Stimulated activated CD4-positive, alpha-beta T cell treated with anti-CD3 and anti-CD28 coated beads, Interleukin-4, amount 100 ng/mL, for 4 hours (primary cell): ENCODE measurements at regions not wholly inside any gene's neighbourhood (a gene's known extent, or its start where the extent isn't known, plus 50 kb on each side); places are given as distances from the start of the nearest gene placed in this dataset.

Experiments
- DNase-seq, 2 experiments: peaks; one replicate each; pipeline ENCODE4 v3.0.0-alpha.2; 2020

DNA sequence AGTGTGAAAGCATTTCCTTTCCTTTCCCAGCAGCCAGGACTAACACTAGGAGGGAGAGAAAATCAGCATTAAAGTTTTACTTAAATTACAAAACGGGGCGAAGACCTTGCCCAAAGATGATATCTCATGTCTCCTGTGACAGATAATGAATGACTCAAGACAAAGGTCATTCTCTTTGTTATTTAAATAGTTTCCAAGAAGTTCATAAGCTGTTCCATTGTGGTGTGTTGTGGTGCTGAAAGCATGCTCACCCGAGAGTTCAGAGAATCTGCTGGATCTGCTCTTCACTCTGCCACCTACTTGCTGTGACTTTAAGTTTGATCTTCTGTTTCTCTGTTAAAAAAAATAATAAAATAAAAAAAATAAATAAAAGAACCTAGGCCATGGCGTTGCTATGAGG is 265.9 kb upstream of the NR4A3 start:
- no peak for DNase-seq

DNA sequence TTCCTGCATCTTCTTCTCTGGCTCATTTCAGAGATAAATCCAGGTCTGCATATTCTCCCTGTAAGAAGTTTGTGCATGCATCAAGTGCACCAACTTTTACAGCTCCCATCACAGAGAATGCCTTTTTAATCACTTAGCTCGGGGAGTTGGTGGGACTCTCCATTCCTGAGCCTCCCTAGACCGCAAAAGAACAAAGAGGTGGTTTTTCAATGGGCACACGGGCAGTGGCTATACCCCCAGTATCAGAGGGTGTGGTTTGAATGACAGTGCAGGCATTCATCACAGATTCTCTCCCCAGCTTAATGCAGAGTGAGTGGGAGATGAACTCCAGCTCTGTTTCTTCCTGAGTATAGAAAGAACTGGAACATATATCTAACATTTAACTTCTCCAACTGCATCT is 264.7 kb upstream of the NR4A3 start:
- no peak for DNase-seq

DNA sequence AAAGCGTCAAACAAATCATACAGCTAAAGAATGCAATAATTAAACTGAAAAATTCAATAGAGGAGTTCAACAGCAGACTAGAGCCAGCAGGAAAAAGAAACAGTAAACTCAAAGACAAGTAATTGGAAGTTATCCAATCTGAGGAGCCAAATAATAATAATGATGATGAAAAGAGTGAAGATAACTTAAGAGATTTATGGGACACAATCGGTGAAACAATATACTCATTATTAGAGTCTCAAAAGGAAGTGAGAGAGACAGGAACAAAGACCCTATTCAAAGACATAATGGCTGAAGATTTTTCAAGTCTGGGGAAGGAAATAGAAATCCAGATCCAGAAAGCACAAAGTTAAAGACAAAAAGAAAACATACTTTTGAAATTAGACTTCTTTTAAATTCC is 263.9 kb upstream of the NR4A3 start:
- no peak for DNase-seq

DNA sequence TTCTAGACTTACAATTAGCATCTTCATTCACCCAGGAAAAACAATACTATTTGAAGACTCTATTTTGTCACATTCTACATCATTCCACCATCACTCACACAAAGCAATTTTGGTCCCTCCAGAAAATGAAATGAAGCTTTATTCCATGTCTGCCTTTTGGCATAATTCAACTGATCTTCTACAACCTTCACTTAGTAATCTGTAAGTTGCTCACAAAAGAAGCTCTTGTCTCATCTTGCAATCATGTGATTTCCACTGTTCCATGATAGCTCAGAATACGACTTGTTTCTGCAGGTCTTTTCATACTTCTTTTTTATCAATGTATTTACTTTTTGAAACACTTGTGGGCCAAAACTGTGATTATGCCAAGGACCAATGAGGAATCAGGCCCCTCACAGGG is 261.9 kb upstream of the NR4A3 start:
- DNase-seq, result no peak

DNA sequence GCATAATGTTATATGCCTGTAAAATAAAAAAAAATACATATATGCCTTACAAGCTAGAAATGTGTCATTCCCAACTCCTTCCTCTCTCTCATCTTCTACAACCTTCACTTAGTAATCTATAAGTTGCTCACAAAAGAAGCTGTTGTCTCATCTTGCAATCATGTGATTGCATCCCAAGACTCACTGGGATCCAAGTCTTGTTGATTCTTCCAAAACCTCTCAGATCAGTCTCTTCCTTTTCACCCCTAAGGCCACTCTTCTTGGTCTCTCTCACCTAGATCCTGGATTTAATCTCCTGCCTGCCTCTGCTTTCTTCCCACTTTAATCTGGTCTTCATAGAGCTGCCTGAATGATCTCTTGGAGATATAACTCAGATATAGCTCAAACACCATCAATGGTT is 261.1 kb upstream of the NR4A3 start:
- no peak for DNase-seq

DNA sequence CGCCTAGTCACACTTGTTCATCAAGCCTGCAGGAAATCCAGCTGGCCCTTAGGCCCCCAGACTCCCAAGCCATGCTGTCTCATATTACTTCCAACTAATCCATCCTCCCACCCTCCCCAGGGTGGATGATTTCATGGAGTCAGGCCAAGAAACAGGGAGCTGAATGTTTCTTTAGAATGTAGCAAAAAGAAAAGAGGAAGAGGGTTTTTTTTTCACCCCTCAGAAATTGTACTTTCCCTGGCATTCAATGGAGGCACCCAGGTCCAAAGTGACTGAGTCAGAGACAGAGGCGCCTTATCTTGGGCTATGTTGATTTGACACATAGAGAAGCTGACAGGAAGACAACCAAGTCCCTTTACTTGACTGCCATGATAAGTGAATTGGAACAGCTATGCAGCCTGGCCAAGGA is 260.2 kb upstream of the NR4A3 start:
- DNase-seq, result no peak

DNA sequence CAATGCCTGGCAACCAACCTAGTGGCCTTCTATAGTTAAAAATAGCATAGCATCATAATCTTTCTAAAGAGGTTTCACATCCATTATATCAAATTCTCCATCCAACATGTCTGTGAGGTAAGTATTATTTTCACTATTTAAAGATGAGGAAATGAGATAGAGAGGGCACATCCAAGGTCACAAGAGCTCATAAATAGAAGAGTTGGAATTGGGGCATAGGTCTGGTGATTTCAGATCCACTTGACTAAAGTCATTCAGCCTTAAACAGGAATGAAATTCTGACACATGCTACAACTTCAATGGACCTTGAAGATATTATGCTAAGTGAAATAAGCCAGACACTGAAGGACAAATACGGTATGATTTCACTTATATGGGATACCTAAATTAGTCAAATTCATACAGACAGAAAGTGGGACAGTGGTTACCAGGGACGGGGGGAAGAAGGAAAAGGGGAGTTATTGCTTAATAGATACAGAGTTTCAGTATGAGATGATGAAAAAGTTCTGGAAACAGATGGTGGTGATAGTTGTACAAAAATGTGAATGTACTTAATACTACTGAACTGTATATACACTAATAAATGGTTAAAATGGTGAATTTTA is 259.6 kb upstream of the NR4A3 start:
- no peak for DNase-seq

DNA sequence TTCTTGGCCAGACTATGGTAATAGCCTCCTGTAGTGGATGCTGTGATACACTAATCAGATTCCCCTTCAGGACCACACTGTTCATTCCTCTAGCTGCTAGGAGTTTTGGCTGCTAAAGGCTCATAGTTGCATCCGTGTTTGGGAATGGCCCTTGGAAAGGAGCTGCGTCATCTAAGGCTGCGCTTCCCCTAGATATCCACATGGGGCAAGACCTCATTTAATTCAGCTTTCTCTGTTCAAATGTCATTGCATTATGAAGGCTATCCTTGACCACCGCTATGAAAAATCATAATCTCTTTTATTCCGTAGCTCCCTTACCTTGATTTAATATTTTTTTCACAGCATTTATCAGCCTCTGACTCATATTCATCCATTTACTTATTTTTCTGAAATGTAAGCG is 258.3 kb upstream of the NR4A3 start:
- no peak for DNase-seq

DNA sequence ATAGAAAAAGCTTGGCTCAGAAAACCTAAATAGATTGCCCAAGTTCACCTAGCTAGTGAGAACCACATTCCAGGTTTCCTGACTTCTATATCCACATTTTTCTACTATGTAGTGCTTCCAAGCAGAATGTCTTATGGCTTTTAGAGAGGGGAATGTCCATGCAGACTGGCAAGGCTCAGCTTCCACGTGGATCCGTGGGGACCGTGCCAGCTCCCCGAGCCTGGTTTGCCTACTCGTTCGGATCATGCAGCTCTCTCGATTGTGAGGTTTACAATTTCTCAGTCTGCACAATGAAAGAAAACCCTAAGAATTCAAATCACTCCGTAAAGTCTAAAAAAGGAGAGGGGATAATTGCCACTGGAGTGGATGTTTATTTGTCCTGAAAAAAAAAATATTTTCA is 256.5 kb upstream of the NR4A3 start:
- no peak for DNase-seq

DNA sequence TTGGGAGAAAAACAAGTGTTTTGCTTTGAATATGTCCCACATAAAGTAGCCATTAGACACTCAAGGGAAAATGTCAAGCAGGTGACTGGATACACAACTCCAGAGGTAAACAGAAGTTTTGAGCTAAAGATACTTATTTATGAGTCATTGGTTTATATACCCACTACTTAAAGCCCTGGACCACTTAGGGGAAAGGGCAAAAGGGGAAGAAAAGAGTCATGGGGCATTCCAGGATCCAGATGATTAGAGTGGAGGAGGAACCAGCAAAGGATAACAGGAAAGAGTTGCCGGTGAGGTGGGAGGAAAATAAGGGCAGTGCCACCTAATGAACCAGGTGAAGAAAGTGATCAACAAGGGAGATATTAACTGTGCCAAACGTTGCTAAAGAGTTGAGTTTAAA is 254.2 kb upstream of the NR4A3 start:
- no peak for DNase-seq

DNA sequence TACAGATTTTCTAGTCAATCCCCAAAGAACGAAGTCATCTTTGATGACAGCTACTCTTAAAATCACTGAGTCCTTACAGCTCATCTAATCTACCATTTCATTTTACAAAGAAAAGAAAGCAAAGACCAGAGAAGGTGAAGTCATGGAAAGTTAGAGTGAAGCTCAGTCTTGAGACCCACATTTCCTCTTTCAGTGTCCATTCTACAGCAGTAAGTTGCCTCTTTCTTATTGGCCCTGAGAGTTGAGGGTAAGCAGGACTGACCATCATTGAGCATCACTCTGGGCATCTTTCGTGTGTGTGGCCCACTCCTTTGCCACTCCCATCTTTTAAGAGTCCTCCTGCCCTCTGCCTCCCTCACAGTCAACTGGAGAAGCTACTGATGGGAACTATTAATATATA is 251.8 kb upstream of the NR4A3 start:
- no peak for DNase-seq

DNA sequence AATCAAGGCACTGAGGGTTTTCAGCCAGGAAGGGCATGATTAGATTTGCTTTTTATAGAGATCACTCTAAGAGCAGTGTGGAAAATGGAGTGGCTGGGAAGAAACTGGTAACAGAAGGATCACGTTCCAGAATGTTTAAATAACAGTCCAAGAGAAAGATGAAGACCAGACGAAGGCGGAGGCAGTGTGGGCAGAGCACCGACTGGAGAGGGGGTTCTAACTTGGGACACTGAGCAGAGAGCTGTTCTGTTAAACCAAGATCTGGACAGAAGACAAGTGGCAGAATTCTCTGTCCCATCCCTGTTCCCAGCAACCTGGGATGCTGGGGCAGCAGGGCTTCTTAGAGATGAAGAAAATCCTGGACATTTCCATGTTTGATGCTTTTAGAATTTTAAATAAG is 249.1 kb upstream of the NR4A3 start:
- no peak for DNase-seq

DNA sequence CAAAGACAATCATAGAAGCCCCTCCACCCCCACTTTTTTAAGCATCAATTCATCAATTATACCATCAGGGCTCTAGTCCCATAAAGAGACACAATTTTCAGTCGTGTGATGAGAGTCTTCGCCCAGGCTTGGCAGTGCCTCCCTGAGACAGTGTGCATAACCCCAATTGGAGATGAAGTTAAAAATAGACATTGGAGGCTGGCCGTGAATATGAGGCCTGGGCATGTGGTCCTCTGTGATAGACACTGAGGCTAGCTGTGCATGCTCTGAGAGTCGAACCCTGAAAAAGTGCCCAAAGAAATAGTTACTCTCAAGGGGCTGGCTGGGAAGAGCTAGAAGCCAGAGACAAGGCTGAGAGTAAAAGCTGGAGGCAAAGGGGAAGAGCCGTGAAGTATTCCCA is 248.6 kb upstream of the NR4A3 start:
- no peak for DNase-seq

DNA sequence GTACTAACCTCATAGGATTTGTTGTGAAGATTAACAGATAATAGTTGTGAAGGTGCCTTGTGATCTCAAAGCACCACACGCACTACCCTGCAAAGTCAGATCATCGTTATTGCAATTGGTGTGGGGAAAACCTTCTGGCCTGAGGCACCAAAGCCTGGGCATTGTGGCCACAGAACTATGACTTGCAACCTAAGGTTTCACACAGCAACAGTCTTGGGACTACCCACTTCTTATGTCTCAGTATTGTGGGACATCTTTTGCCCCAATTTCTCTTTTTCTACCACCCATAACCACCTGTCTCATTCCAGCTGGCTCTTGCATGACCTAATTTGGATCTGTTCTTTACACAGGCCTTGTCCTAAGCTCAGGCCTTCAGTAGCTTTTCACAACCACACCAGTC is 247.8 kb upstream of the NR4A3 start:
- no peak for DNase-seq

DNA sequence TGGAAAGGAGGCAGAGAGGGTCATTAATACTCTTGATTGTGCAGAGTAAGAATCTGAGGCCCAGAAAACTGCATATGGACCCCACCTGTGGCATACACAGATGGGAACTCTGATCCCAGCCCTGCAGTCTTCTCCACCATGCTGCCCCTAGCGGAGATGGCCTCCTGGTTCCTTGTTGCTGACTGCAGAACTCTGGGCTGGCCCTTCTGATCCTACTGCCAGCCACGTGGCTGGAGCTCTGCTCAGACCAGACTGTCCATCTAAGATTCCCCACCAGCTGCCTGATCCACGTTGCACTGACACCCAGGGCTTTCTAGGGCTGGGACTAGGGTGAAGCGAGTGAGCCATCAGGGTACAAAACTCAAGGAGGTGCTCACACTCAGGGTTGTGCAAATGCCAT is 245.7 kb upstream of the NR4A3 start:
- no peak for DNase-seq

DNA sequence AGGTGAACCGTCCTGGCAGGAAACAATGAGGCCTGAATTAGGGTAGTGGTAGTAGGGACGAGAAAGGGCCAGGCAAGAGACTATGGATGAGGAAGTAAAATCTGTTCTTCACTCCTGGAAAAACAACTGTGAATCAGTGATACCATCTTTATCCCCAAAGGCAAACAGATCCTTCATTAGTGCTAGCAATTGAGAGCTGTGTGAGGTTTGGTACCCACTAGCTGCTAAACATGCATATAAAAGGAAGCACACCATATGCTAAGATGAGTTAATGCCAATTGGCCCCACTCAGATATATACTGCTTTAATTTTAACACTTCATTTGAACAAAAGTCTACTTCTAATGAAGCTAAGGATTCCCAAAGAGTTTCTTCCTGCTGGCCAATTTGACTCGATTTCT is 244.8 kb upstream of the NR4A3 start:
- no peak for DNase-seq

DNA sequence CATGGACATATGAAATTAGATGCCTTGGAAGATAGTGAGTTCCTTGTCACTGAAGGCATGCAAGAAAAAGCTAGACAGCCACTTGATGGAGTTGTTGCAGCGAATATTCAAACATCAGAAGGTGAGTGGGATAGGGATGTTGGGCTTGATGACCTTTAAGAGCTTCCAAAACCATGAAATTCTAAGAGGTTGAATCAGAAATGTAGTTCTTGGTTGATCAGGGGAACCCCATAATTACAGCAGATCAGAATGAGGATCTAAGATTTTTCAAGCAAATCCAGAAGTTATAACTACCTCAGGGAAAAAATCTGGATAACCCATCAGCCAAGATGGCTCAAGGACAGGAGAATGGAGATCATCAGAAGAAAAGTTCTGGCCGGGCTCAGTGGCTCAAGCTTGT is 244.3 kb upstream of the NR4A3 start:
- DNase-seq, result no peak

DNA sequence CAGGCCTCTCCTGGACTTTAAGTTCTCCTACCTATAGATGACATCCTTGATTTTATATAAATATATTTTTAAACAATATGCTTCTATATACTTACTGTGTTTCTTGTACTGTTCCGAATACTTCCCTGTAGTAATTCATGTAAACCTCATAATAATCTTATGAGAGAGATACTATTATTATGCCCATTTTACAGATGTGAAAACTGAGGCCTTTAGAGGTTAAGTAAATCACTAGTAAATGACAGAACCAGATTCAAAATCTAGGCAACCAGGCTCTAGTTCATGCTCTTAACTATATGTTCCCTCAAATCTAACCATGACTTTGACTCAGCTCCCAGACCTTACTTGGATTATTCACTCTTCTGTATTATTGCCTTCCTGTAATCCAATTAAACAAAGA is 243.0 kb upstream of the NR4A3 start:
- no peak for DNase-seq

DNA sequence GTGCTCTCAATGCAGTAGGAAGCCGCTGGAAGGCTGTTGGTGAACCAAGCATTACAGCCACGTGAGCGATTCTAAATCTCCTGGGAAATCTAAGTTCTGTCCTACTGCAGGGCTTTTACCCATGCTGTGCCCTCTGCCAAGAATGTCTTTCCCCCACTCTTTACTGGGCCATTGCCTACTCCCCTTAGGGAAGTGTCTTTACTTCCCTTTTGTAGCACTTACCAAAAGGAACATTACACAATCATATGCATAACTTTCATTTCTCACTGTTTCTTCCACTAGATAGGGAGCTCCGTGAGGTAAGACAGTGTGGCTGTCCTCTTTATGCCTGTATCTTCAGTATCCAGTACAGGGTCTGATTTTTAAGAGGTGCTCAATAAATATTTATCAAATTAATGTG is 241.7 kb upstream of the NR4A3 start:
- no peak for DNase-seq

DNA sequence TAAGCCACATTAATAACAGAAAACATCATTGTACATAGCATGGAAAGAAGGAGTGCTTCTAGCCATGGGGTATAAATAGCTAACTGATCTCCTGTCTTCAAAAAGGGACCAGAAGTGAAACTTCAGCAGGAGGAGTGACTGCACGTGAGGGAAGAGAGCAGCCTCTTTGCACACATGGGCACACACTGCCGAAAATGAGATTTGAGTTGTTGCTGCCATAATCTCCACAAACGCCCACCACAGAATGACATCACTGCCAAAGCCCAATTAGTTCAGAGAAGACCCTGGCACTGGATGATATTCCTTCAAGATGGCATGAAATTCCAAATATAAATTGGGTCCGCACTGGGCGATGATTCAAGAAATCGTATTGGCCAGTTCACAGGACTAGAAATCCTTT is 238.9 kb upstream of the NR4A3 start:
- no peak for DNase-seq

DNA sequence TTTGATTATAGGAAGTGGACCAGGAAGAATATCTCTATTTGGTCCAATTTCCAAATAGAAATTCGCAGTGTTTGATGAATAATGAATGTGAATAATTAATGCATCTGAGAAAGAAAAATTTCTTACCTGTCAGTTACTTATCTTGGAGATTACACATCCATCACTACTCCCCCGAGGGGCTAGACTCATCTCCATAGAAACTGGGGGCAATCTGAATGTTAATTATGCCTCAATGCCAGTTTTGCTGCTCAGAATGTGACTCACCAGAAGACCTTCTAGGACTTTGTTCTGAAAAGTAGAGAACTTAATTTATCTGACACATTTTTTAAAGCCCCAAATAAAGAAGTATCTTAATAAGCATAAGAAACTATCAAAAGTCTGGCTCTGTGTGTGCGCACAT is 233.4 kb upstream of the NR4A3 start:
- no peak for DNase-seq

DNA sequence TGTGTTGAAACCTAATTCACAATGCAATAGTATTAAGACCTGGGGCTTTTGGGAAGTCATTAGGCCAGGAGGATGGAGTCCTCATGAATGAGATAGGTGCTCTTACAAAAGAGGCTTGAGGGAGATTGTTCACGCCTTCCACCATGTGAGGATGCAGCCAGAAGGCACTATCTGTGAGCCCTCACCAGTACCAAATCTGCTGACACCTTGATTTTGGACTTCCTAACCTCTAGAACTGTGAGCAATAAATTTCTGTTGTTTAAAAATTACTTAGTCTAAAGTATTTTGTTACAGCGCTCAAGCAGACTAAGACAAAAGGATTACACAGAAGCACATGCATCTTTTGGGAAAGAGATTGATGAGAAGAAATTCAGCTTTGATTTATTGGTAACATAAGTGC is 232.9 kb upstream of the NR4A3 start:
- DNase-seq, result no peak

DNA sequence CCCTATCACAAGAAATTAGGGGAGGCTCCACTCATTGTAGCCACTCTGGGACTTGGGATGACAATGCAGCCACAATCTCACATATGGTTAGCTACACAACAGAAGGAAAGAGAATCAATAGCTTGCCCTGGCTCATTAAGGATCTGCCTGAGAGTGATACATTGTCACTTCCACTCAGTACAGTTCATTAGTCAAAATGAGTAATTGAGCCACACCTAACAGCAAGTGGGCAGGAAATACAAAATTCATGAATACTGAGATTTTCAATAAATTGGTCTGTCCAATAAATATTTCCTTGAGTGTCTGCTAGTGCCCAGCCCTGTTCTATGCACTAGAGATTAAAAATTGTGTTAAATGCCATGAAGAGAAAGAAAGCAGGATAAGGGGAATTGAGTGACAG is 231.3 kb upstream of the NR4A3 start:
- DNase-seq, result no peak

DNA sequence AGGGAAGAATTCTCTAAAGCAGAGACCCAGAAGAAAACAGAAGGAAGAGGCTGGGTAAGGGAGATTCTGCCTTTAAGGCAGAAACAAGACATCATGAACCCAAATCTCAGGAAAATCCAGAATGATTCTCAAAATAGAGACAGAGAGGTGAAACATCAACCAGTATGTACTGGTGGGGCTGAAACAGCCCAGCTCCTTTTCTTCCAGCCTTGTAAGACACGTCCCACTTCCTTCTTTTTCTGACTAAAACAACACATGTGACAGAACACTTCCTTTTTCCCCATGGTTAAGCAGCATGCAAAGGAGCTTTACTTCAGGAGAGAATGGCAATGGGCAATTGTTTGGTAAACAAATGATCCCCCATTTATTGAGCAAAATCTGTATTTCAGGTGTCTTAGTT is 230.8 kb upstream of the NR4A3 start:
- no peak for DNase-seq

DNA sequence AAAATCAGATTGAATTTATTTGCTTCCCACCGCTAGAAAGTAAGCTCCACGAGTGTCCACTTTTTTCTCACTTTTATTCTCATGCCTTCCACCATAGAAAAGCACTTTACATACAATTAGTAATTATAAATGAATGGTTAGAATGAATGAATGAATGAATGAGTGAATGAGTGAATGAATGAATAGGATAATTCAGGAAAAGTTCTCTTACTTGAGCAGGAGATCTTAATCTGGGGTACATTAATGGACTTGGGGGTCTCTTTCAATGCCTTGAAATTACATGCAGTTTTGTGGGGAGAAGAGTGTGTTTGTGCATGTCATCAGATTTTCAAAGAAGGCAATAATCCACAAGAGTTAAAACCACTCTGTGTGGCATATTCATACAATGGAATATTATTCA is 229.9 kb upstream of the NR4A3 start:
- no peak for DNase-seq
